Fibroblast of lung (primary cell): ENCODE measurements at regions not wholly inside any gene's neighbourhood (a gene's known extent, or its start where the extent isn't known, plus 50 kb on each side); places are given as distances from the start of the nearest gene placed in this dataset.
A peak's percentile ranks its signal among the peaks of the same experiment; 100 is the strongest.

Source experiments
- DNase-seq, 2 donors: peaks; one replicate each; pipeline versions ENCODE4 v3.0.0 to v3.0.0-alpha.2; 2010; ENCODE audit warnings: low read depth in 2 of 2
- H2AFZ ChIP-seq: 2 replicates; pipeline ENCODE4 v1.5.1; 2012; ENCODE audit warnings: low read length, control low read depth, inconsistent platforms
- H3K27ac ChIP-seq: 2 replicates; pipeline ENCODE4 v1.5.1; 2011; ENCODE audit warnings: low read length, control low read depth; ENCODE audit not compliant: insufficient read depth
- H3K27me3 ChIP-seq: 2 replicates; pipeline ENCODE4 v1.5.1; 2011; ENCODE audit warnings: mild to moderate bottlenecking, low read length; ENCODE audit not compliant: control insufficient read depth, insufficient read depth
- H3K36me3 ChIP-seq: 2 replicates; pipeline ENCODE4 v1.5.1; 2011; ENCODE audit warnings: low read length; ENCODE audit not compliant: control insufficient read depth, insufficient read depth
- H3K4me1 ChIP-seq: 2 replicates; pipeline ENCODE4 v1.5.1; 2011; ENCODE audit warnings: low read length; ENCODE audit not compliant: control insufficient read depth, insufficient read depth; ENCODE audit errors: extremely low read depth
- H3K4me2 ChIP-seq: 2 replicates; pipeline ENCODE4 v1.5.1; 2011; ENCODE audit warnings: low read length, control low read depth; ENCODE audit not compliant: insufficient read depth; ENCODE audit errors: extremely low read depth
- H3K4me3 ChIP-seq, 4 experiments: fragments of 200-600 bp in 1 of 4; sonication (generic) in 1 of 4; replicated peaks in 1 of 4; 2 replicates each; pipeline ENCODE4 v1.5.1; 2011 to 2016; ENCODE audit warnings: low read length in 4 of 4, low read depth in 3 of 4, mild to moderate bottlenecking in 3 of 4, control low read depth in 2 of 4, inconsistent platforms in 1 of 4, mixed read lengths in 1 of 4; ENCODE audit not compliant: insufficient read depth in 1 of 4; ENCODE audit errors: control extremely low read depth in 1 of 4
- H3K79me2 ChIP-seq: 2 replicates; pipeline ENCODE4 v1.5.1; 2012; ENCODE audit warnings: mild to moderate bottlenecking, low read length, inconsistent platforms; ENCODE audit not compliant: control insufficient read depth, insufficient read depth
- H3K9ac ChIP-seq: 2 replicates; pipeline ENCODE4 v1.5.1; 2011; ENCODE audit warnings: mild to moderate bottlenecking, low read length, control low read depth; ENCODE audit not compliant: insufficient read depth
- H3K9me3 ChIP-seq: 2 replicates; pipeline ENCODE4 v1.5.1; 2012; ENCODE audit warnings: low read depth, low read length; ENCODE audit not compliant: control insufficient read depth, insufficient read depth
- H4K20me1 ChIP-seq: 2 replicates; pipeline ENCODE4 v1.5.1; 2011; ENCODE audit warnings: low read length; ENCODE audit not compliant: control insufficient read depth, insufficient read depth; ENCODE audit errors: extremely low read depth
- EZH2 ChIP-seq: IDR thresholded peaks from 2 replicates; pipeline ENCODE4 v1.5.1; 2012; ENCODE audit warnings: low read length, control low read depth, mild to moderate bottlenecking; ENCODE audit errors: missing control alignments
- TF ChIP-seq, protein P1 (sequence below), 2 donors: IDR thresholded peaks in 1 of 2; conservative IDR thresholded peaks in 1 of 2; 1 replicate in 1 of 2; 2 replicates in 1 of 2; pipeline ENCODE4 v1.5.1; 2011 to 2012; ENCODE audit warnings: low read length in 2 of 2, control low read depth in 1 of 2, inconsistent platforms in 1 of 2, low read depth in 1 of 2, mild to moderate bottlenecking in 1 of 2

DNA sequence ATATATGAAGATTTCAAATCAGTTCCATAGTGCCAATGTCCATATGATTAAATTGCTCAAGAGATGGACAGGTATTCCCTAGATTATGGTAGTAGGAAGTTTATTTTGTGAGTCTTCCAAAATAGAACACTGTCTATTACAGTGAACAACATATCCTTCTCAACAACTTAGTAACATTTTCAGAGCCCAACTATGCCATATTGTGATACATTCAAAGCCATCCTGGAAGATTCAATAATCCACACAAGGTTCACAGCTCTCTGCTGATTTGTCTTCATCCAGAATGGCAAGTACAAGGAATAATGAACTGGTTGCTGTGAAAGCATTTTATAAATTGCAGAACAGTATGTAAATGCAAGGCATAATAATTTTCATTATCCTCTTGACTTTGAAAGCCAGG, 213.9 kb downstream of the CHRM2 start:
- Histone ChIP-seq H3K27ac (no peak overlapping the region), H3K9ac (no peak overlapping the region), H3K4me1 (peaks cover 13% of the 10 kb centered on the region), H3K27me3 (no peaks in the 10 kb centered on the region), H3K79me2 (no peaks in the 10 kb centered on the region), H4K20me1 (no peaks in the 10 kb centered on the region), H3K4me3 (no peak overlapping the region), H3K9me3 (no peaks in the 10 kb centered on the region), H3K4me2 (no peak overlapping the region), H2AFZ (no peak overlapping the region), H3K36me3 (no peaks in the 10 kb centered on the region)
- no peak for DNase-seq
- TF ChIP-seq, protein P1, sequence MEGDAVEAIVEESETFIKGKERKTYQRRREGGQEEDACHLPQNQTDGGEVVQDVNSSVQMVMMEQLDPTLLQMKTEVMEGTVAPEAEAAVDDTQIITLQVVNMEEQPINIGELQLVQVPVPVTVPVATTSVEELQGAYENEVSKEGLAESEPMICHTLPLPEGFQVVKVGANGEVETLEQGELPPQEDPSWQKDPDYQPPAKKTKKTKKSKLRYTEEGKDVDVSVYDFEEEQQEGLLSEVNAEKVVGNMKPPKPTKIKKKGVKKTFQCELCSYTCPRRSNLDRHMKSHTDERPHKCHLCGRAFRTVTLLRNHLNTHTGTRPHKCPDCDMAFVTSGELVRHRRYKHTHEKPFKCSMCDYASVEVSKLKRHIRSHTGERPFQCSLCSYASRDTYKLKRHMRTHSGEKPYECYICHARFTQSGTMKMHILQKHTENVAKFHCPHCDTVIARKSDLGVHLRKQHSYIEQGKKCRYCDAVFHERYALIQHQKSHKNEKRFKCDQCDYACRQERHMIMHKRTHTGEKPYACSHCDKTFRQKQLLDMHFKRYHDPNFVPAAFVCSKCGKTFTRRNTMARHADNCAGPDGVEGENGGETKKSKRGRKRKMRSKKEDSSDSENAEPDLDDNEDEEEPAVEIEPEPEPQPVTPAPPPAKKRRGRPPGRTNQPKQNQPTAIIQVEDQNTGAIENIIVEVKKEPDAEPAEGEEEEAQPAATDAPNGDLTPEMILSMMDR (conservative IDR thresholded peaks at IDR 0.05 in 1 of 2, IDR thresholded peaks at IDR 0.05 in 1 of 2; ENCODE audit: low read depth in 1 of 2, low read length in 2 of 2), result no peak
- TF ChIP-seq EZH2, result no peak

DNA sequence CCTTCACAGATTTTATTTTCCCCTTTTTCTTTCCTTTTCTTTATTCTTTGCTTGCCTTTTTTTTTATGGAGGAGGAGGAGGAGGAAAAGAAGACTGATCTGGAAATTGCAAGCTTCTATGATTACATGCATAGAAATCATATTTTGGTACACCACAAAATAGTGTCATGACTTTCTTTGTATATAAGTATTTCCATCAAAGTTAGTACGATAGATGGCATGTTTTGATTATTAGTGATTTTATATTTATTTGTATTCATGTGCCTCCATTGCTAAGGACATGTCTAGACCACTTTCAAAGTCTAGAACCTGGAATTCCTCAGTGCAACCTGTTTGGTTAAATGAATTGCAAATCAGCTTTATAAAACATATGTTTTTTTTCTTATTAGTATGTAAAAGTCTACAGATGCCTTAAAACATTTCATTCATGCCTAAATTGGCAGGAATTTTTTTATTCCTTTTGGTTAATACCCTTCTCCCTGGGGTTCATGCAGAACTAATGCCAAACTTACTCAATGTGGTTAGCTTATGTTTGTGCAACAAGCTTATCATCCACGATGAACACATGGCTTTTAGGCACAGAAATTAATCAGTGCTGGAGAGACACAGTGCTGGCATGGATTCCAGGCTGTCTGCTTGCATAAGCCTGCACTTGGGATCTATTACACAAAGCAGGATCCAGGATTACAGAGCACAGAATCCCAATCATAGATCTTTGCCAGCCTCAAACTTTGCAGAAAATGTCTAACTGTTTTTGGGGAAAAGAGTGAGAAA, 213.1 kb downstream of the CHRM2 start:
- peaks cover 13% of the 10 kb centered on the region for H3K4me1 ChIP-seq
- H3K36me3 ChIP-seq, result no peaks in the 10 kb centered on the region
- no peak overlapping the region for H2AFZ ChIP-seq
- H3K27me3 ChIP-seq, result no peaks in the 10 kb centered on the region
- no peaks in the 10 kb centered on the region for H3K9me3 ChIP-seq
- H3K27ac ChIP-seq, result no peak overlapping the region
- peak; percentile 98 to 99 for DNase-seq
- H3K4me3 ChIP-seq, result no peak overlapping the region
- no peaks in the 10 kb centered on the region for H3K79me2 ChIP-seq
- no peaks in the 10 kb centered on the region for H4K20me1 ChIP-seq
- no peak overlapping the region for H3K9ac ChIP-seq
- TF ChIP-seq EZH2, result no peak
- TF ChIP-seq, protein P1 (conservative IDR thresholded peaks at IDR 0.05 in 1 of 2, IDR thresholded peaks at IDR 0.05 in 1 of 2; ENCODE audit: low read depth in 1 of 2, low read length in 2 of 2), result no peak
- H3K4me2 ChIP-seq, result peak overlapping the region; percentile 20

DNA sequence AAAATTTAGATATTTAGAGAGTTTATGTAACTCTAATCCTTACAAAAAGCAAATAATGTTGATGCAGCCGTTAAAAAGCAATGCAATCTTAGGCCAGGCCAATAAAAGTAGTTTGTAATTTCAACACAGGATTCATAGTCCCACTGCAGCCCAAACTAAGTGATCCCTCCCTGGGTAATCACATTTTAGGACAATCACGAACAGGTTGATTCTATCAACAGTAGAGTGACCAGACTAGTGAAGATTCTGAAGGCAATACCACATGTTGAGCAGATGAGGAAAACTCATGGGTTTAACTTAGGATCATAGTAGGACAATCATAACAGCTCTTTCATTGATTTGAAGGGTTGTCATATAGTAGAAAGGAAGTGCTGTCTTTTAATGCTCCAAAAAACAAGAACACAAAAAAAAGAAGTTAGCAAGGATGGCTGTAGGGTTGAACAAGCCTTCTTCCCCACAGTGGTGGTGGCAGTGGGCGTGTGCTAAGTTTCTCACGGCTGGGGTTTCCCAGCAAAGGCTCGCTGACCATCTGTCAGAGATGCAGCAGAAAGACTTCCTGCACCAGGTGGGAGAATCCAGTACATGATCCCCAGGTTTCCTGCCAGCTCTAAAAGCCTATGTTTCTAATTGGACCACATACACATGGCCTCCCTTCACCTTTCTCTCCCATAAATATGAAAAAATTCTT, 212.2 kb downstream of the CHRM2 start:
- Histone ChIP-seq H3K4me3 (no peak overlapping the region), H3K9me3 (no peaks in the 10 kb centered on the region), H3K27me3 (no peaks in the 10 kb centered on the region), H2AFZ (no peak overlapping the region), H3K9ac (no peak overlapping the region), H3K79me2 (no peaks in the 10 kb centered on the region), H3K27ac (no peak overlapping the region), H4K20me1 (no peaks in the 10 kb centered on the region), H3K4me1 (peaks cover 13% of the 10 kb centered on the region), H3K4me2 (no peak overlapping the region), H3K36me3 (no peaks in the 10 kb centered on the region)
- TF ChIP-seq, protein P1 (conservative IDR thresholded peaks at IDR 0.05 in 1 of 2, IDR thresholded peaks at IDR 0.05 in 1 of 2; ENCODE audit: low read depth in 1 of 2, low read length in 2 of 2), result no peak
- TF ChIP-seq EZH2, result no peak
- peak; percentile 16 to 59 for DNase-seq
